Spleen (tissue), 11 donors: ENCODE measurements at regions not wholly inside any gene's neighbourhood (a gene's known extent, or its start where the extent isn't known, plus 50 kb on each side); places are given as distances from the start of the nearest gene placed in this dataset.

Source experiments
- DNase-seq: peaks from one replicate; pipeline ENCODE4 v3.0.0-alpha.2; 2020
- H3K27ac ChIP-seq, 8 donors: fragments of 200-600 bp; sonication (generic) in 7 of 8; 1 replicate in 4 of 8; 2 replicates in 4 of 8; pipeline versions ENCODE4 v1.5.0 to v1.8.0; 2016 to 2021; ENCODE audit warnings: inconsistent platforms in 4 of 8, mild to moderate bottlenecking in 4 of 8, moderate library complexity in 1 of 8
- H3K27me3 ChIP-seq, 7 donors: fragments of 200-600 bp; sonication (generic) in 6 of 7; replicated peaks in 1 of 7; 1 replicate in 4 of 7; 2 replicates in 3 of 7; pipeline versions ENCODE4 v1.5.0 to v1.8.0; 2016 to 2021; ENCODE audit warnings: inconsistent platforms in 3 of 7, mild to moderate bottlenecking in 1 of 7
- H3K36me3 ChIP-seq, 6 donors: fragments of 200-600 bp; sonication (generic) in 5 of 6; 1 replicate in 4 of 6; 2 replicates in 2 of 6; pipeline versions ENCODE4 v1.5.0 to v1.8.0; 2016 to 2021; ENCODE audit warnings: inconsistent platforms in 2 of 6
- H3K4me1 ChIP-seq, 6 donors: fragments of 200-600 bp; sonication (generic) in 5 of 6; 1 replicate in 3 of 6; 2 replicates in 3 of 6; pipeline versions ENCODE4 v1.5.0 to v1.8.0; 2016 to 2021; ENCODE audit warnings: inconsistent platforms in 3 of 6
- H3K4me3 ChIP-seq, 8 donors: fragments of 200-600 bp; sonication (generic) in 7 of 8; 1 replicate in 4 of 8; 2 replicates in 4 of 8; pipeline versions ENCODE4 v1.5.0 to v1.8.0; 2016 to 2021; ENCODE audit warnings: inconsistent platforms in 4 of 8, mild to moderate bottlenecking in 4 of 8, moderate library complexity in 2 of 8
- H3K9me3 ChIP-seq, 8 donors: fragments of 200-600 bp; sonication (generic) in 7 of 8; 1 replicate in 4 of 8; 2 replicates in 4 of 8; pipeline versions ENCODE4 v1.5.0 to v1.8.0; 2016 to 2021; ENCODE audit warnings: inconsistent platforms in 4 of 8
- CTCF ChIP-seq, 11 experiments: fragments of 200-600 bp in 7 of 11; fragments of 450-650 bp in 4 of 11; sonication (generic) in 4 of 11; IDR thresholded peaks in 8 of 11; conservative IDR thresholded peaks in 3 of 11; 1 replicate in 7 of 11; 2 replicates in 4 of 11; pipeline versions ENCODE4 v1.4.0 to v1.8.0; 2016 to 2021; ENCODE audit warnings: antibody characterized with exemption in 11 of 11, inconsistent platforms in 4 of 11, mild to moderate bottlenecking in 1 of 11
- POLR2A ChIP-seq, 3 donors: fragments of 450-650 bp; IDR thresholded peaks; one replicate each; pipeline ENCODE4 v1.5.1; 2017; ENCODE audit warnings: antibody characterized with exemption in 3 of 3, mild to moderate bottlenecking in 1 of 3
- POLR2AphosphoS5 ChIP-seq, 3 donors: sonication (generic); formaldehyde crosslinking; IDR thresholded peaks; one replicate each; pipeline ENCODE4 v1.5.1; 2017; ENCODE audit warnings: antibody characterized with exemption in 3 of 3
- WGBS, 5 donors: extraction: QIAGEN DNeasy Blood & Tissue Kit in 3 of 5; methylation state at CpG; one replicate each; pipeline versions ENCODE4 v1.1.5 to v1.1.7; 2013 to 2018; 5-methylcytosine and 5-hydroxymethylcytosine counted together
- intact Hi-C: fragments of 100-400 bp; cut with DNase I; formaldehyde crosslinking; loops from one replicate; pipeline ENCODE4 v1.15.0; 2023; ENCODE audit warnings: low total_unique reads
- donor health status: healthy with polysubstance abuse.
- donor health status: DM: no; HTN: no; CAD: no; lungs with moderate emphysema.
- donor health status: DM: no; HTN: no; CAD: no.
- donor health status: Bipolar disorder and iron deficiency.
- donor health status: healthy.
- donor health status: DM: no; HTN: no; CAD: no.
- donor health status: DM: yes; HTN: yes; CAD: no.

- no peak for TF ChIP-seq POLR2AphosphoS5 (IDR thresholded peaks at IDR 0.05)
- TF ChIP-seq POLR2A (IDR thresholded peaks at IDR 0.05), result no peak
- no peak for TF ChIP-seq CTCF (IDR thresholded peaks at IDR 0.05 in 8 of 11, conservative IDR thresholded peaks at IDR 0.05 in 3 of 11)
- intact Hi-C loops, result no loop called here
- Histone ChIP-seq H3K27ac (no peak overlapping the region), H3K9me3 (peaks cover 0 to 19% (median 9%) of the 10 kb centered on the region in 8 donors), H3K4me1 (no peaks in the 10 kb centered on the region), H3K36me3 (no peaks in the 10 kb centered on the region), H3K4me3 (no peak overlapping the region), H3K27me3 (no peaks in the 10 kb centered on the region)
- no peak for DNase-seq
- WGBS, 5 donors, result 48 to 72% (median 57%) methylated on average over 1 of the region's 1 CpG
These were observed 57.3 kb downstream of the MED10 start for GRCh38 chr5:6321078-6321477.

- 81 to 91% (median 89%) methylated on average over 8 of the region's 8 CpGs for WGBS, 5 donors
- H3K27ac ChIP-seq, result no peak overlapping the region
- H3K9me3 ChIP-seq, result peaks cover 0 to 19% (median 9%) of the 10 kb centered on the region in 8 donors
- H3K4me3 ChIP-seq, result no peak overlapping the region
- TF ChIP-seq POLR2AphosphoS5 (IDR thresholded peaks at IDR 0.05), result no peak
- no peak for TF ChIP-seq POLR2A (IDR thresholded peaks at IDR 0.05)
- no peak for TF ChIP-seq CTCF (IDR thresholded peaks at IDR 0.05 in 8 of 11, conservative IDR thresholded peaks at IDR 0.05 in 3 of 11)
- H3K36me3 ChIP-seq, result no peaks in the 10 kb centered on the region
- intact Hi-C loops, result no loop called here
- H3K4me1 ChIP-seq, result no peaks in the 10 kb centered on the region
- no peaks in the 10 kb centered on the region for H3K27me3 ChIP-seq
- no peak for DNase-seq
These were observed 59.2 kb downstream of the MED10 start for GRCh38 chr5:6319116-6319515.

- no peak for DNase-seq
- no peak overlapping the region for H3K4me3 ChIP-seq
- H3K27ac ChIP-seq, result no peak overlapping the region
- no peaks in the 10 kb centered on the region for H3K4me1 ChIP-seq
- no peaks in the 10 kb centered on the region for H3K27me3 ChIP-seq
- TF ChIP-seq POLR2A (IDR thresholded peaks at IDR 0.05) (no peak), CTCF (IDR thresholded peaks at IDR 0.05 in 8 of 11, conservative IDR thresholded peaks at IDR 0.05 in 3 of 11) (no peak), POLR2AphosphoS5 (IDR thresholded peaks at IDR 0.05) (no peak)
- no peaks in the 10 kb centered on the region for H3K36me3 ChIP-seq
- peaks cover 0 to 17% (median 9%) of the 10 kb centered on the region in 8 donors for H3K9me3 ChIP-seq
- WGBS, 5 donors, result 72 to 80% (median 74%) methylated on average over 4 of the region's 4 CpGs
- intact Hi-C loops, result no loop called here
These were observed 61.1 kb downstream of the MED10 start for GRCh38 chr5:6317116-6317798.

- DNase-seq, result no peak
- no peaks in the 10 kb centered on the region for H3K27me3 ChIP-seq
- 62 to 79% (median 74%) methylated on average over 7 of the region's 7 CpGs for WGBS, 5 donors
- TF ChIP-seq POLR2A (IDR thresholded peaks at IDR 0.05) (no peak), POLR2AphosphoS5 (IDR thresholded peaks at IDR 0.05) (no peak), CTCF (IDR thresholded peaks at IDR 0.05 in 8 of 11, conservative IDR thresholded peaks at IDR 0.05 in 3 of 11) (no peak)
- intact Hi-C loops, result no loop called here
- no peak overlapping the region for H3K4me3 ChIP-seq
- H3K4me1 ChIP-seq, result no peaks in the 10 kb centered on the region
- H3K27ac ChIP-seq, result no peak overlapping the region
- peaks cover 0 to 4% (median 2%) of the 10 kb centered on the region in 8 donors for H3K9me3 ChIP-seq
- no peaks in the 10 kb centered on the region for H3K36me3 ChIP-seq
These were observed 62.8 kb downstream of the MED10 start for GRCh38 chr5:6315580-6315979.
